Adipocyte (in vitro differentiated cells): ENCODE measurements at regions not wholly inside any gene's neighbourhood (a gene's known extent, or its start where the extent isn't known, plus 50 kb on each side); places are given as distances from the start of the nearest gene placed in this dataset.
"Not testable (repeated sequence)": the region's sequence is repeated elsewhere in the genome, so short reads cannot be mapped to it uniquely, and the experiment has no call there.

Source experiments
- DNase-seq: peaks from one replicate; pipeline ENCODE4 v3.0.0-alpha.2; 2015; ENCODE audit warnings: low read depth
- H3K27me3 ChIP-seq: replicated peaks from 2 replicates; pipeline ENCODE4 v1.7.0; 2013; ENCODE audit warnings: mild to moderate bottlenecking, low read length, moderate library complexity; ENCODE audit not compliant: control insufficient read depth, insufficient read depth
- H3K36me3 ChIP-seq: 2 replicates; pipeline ENCODE4 v1.7.0; 2013; ENCODE audit warnings: low read length, mild to moderate bottlenecking, moderate library complexity; ENCODE audit not compliant: control insufficient read depth, insufficient read depth, severe bottlenecking
- H3K4me1 ChIP-seq: 2 replicates; pipeline ENCODE4 v1.7.0; 2013; ENCODE audit warnings: mild to moderate bottlenecking, low read length, moderate library complexity; ENCODE audit not compliant: control insufficient read depth, insufficient read depth
- H3K4me3 ChIP-seq: 2 replicates; pipeline ENCODE4 v1.7.0; 2013; ENCODE audit warnings: mild to moderate bottlenecking, low read length, moderate library complexity
- H3K9ac ChIP-seq: 2 replicates; pipeline ENCODE4 v1.7.0; 2013; ENCODE audit warnings: mild to moderate bottlenecking, low read length, moderate library complexity
- H3K9me3 ChIP-seq: 2 replicates; pipeline ENCODE4 v1.7.0; 2013; ENCODE audit warnings: mild to moderate bottlenecking, low read length, moderate library complexity; ENCODE audit not compliant: control insufficient read depth

DNA sequence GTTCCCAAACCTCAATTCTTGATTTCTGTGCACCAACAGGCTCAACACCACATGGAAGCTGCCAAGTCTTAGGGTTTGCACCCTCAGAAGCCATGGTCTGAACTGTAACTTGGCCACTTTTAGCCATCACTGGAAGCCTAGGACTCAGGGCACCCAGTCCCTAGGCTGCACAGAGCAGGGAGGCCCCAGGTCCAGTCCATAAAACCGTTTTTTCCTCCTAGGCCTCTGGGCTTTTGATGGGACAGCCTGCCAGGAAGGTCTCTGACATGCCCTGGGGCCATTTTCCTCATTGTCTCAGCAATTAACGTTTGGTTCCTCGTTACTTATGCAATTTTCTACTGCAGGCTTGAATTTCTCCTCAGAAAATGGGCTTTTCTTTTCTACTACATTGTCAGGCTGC, 1259.6 kb downstream of the RAPGEF2 start:
- Histone ChIP-seq H3K9me3 (peaks cover 3% of the 10 kb centered on the region), H3K4me3 (no peak overlapping the region), H3K9ac (no peak overlapping the region), H3K36me3 (no peaks in the 10 kb centered on the region), H3K27me3 (no peaks in the 10 kb centered on the region), H3K4me1 (no peaks in the 10 kb centered on the region)
- DNase-seq: no peak

DNA sequence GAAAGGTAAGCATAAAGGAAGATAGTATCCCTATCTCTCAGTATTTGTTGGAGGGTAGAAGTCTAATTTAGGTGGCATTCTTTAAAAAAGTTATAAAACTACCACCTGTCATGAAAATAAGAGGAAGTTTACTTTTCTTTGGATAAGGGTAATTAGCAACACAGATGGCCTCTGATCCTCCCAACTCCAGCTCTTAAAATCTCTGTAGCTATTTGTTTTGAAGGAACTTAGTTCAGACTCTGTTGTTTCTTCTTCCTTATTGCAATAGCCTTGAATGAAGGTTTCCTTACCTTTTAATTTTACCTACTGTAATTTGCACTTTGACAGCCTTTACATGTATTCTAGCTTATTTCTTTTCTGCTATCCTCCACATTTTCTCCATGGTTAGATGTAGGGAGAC, 1261.3 kb downstream of the RAPGEF2 start:
- no peak overlapping the region for H3K4me3 ChIP-seq
- H3K36me3 ChIP-seq: no peaks in the 10 kb centered on the region
- H3K9me3 ChIP-seq: peaks cover 11% of the 10 kb centered on the region
- no peak for DNase-seq
- H3K9ac ChIP-seq: no peak overlapping the region
- no peaks in the 10 kb centered on the region for H3K27me3 ChIP-seq
- no peaks in the 10 kb centered on the region for H3K4me1 ChIP-seq

DNA sequence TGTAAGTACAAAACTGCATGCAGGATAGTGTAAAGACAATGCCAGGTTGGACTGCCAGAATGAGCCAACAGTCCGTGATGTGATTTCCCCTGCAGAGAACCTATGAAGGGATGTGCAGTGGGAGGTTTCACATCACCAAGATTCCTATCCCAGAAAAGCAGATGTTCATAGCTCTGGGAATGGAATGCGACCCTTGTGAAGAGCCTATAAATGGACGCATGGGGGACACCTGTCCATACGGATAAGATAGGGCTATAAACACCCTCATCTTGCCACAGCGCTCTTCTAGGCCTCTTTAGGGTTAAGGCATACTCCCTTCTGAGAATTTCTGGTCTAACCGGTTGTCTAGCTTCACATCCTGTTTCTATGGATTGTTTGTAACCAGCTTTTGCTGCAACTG, 1261.8 kb downstream of the RAPGEF2 start:
- H3K9ac ChIP-seq, H3K4me3 ChIP-seq, H3K4me1 ChIP-seq, H3K36me3 ChIP-seq, H3K27me3 ChIP-seq, DNase-seq: not testable (repeated sequence)
- peaks cover 11% of the 10 kb centered on the region for H3K9me3 ChIP-seq

DNA sequence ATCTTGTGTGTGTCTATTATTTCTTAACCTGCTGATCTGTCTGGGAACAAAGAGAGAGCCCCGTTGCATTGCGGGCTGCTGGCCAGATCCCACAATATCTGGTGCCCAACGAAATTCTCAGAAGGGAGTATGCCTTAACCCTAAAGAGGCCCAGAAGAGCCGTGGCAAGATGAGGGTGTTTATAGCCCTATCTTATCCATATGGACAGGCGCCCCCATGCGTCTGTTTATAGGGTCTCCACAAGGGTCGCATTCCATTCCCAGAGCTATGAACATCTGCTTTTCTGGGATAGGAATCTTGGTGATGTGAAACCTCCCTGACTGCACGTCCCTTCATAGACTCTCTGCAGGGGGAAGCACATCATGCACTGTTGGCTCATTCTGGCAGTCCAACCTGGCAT, 1262.5 kb downstream of the RAPGEF2 start:
- H3K9me3 ChIP-seq: peaks cover 11% of the 10 kb centered on the region
- H3K9ac ChIP-seq, H3K36me3 ChIP-seq, H3K27me3 ChIP-seq, DNase-seq, H3K4me3 ChIP-seq, H3K4me1 ChIP-seq: not testable (repeated sequence)

DNA sequence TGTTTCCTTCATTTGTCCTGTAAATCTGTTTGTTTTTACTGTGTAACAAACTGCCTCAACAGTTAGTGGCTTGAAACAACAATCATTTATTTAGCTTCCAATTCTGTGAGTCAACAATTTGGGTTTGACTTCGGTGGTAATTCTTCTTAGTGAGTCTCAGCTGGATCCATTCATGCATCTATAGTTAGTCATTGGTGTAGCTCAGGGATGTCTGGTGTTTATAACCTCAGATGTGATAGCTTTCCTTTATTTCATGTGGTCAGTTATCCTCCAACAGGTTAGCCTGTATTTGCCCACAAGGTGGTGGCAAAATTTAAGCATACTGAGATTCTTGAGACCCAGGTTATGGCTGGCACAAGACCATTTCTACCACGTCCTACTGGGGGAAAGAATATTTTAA, 1267.2 kb downstream of the RAPGEF2 start:
- peaks cover 7% of the 10 kb centered on the region for H3K9me3 ChIP-seq
- DNase-seq: no peak
- no peaks in the 10 kb centered on the region for H3K27me3 ChIP-seq
- H3K9ac ChIP-seq: no peak overlapping the region
- H3K36me3 ChIP-seq: no peaks in the 10 kb centered on the region
- no peak overlapping the region for H3K4me3 ChIP-seq
- H3K4me1 ChIP-seq: no peaks in the 10 kb centered on the region

DNA sequence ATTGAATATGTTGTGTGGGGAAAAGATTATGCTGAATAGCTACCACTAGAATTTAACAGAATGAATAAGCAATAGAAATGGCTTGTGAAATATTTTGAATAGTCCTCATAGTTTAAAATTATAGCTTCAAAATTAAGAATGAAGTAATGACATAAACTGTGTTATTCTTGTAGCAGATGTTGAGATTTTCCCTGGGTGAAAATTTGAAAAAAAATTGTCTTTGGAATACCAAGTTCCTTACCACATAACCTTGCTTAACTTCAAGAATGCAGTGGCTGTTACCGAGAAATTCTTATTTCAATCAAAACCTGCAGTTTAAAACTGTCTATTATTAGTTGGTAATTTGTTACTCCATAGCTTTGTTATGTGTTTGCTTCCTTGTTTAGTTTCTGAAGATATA, 1268.6 kb downstream of the RAPGEF2 start:
- Histone ChIP-seq H3K36me3 (no peaks in the 10 kb centered on the region), H3K9me3 (peaks cover 7% of the 10 kb centered on the region), H3K9ac (no peak overlapping the region), H3K27me3 (no peaks in the 10 kb centered on the region), H3K4me3 (no peak overlapping the region), H3K4me1 (no peaks in the 10 kb centered on the region)
- DNase-seq: no peak

DNA sequence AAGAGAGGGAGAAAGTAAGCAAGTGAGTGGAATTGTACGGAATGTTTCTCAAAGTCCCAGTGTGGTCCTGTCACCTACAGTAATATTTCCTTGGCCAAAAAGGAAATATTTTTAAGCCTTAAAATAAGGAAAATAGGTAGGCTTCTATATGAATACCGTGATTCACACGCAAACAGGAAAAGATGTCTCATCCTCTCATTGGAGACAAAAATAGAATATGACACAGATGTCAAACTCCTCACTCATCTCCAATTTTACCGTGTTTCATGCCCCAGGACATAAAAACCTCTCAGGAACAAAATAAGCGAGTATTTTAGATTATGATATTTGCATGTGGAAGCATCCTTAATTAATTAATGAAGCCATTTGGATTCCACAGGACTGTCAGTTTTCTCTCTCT, 1269.5 kb downstream of the RAPGEF2 start:
- no peaks in the 10 kb centered on the region for H3K27me3 ChIP-seq
- no peaks in the 10 kb centered on the region for H3K36me3 ChIP-seq
- H3K4me3 ChIP-seq: no peak overlapping the region
- DNase-seq: no peak
- H3K9ac ChIP-seq: no peak overlapping the region
- H3K9me3 ChIP-seq: peaks cover 7% of the 10 kb centered on the region
- no peaks in the 10 kb centered on the region for H3K4me1 ChIP-seq

DNA sequence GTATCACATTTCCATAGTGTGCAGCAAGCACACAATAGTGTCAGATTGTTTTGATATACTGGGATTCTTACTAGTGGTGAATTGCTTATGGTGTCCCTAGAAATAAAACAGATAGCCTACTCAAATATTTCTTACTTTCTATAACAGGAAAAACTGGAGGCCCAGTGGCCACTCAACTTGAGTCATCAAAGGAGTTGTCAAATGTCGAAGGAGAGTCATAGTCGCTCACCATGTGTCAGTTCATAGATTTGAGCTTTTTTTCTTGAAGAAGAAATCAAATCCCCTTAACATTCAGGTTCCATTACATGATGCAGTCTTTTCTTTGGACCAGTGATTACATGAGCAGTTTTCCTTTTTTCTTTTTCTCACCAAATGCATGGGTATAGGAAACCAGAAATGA, 1271.0 kb downstream of the RAPGEF2 start:
- Histone ChIP-seq H3K36me3 (no peaks in the 10 kb centered on the region), H3K9ac (no peak overlapping the region), H3K27me3 (no peaks in the 10 kb centered on the region), H3K4me1 (no peaks in the 10 kb centered on the region), H3K9me3 (no peaks in the 10 kb centered on the region), H3K4me3 (no peak overlapping the region)
- no peak for DNase-seq

- H3K9ac ChIP-seq: no peak overlapping the region
- H3K9me3 ChIP-seq: no peaks in the 10 kb centered on the region
- no peaks in the 10 kb centered on the region for H3K4me1 ChIP-seq
- no peaks in the 10 kb centered on the region for H3K27me3 ChIP-seq
- H3K4me3 ChIP-seq: no peak overlapping the region
- DNase-seq: no peak
- H3K36me3 ChIP-seq: no peaks in the 10 kb centered on the region
Measured at GRCh38 chr4:160375772-160376452, 1273.0 kb downstream of the RAPGEF2 start.

GRCh38 chr4:160386846-160387245, 1284.0 kb downstream of the RAPGEF2 start:
- Histone ChIP-seq H3K4me1 (no peaks in the 10 kb centered on the region), H3K36me3 (no peaks in the 10 kb centered on the region), H3K9me3 (no peaks in the 10 kb centered on the region), H3K9ac (no peak overlapping the region), H3K27me3 (no peaks in the 10 kb centered on the region), H3K4me3 (no peak overlapping the region)
- DNase-seq: no peak

GRCh38 chr4:160399826-160400225, 1296.9 kb downstream of the RAPGEF2 start:
- H3K27me3 ChIP-seq: no peaks in the 10 kb centered on the region
- no peaks in the 10 kb centered on the region for H3K4me1 ChIP-seq
- H3K36me3 ChIP-seq: no peaks in the 10 kb centered on the region
- no peak for DNase-seq
- H3K4me3 ChIP-seq: no peak overlapping the region
- peaks cover 7% of the 10 kb centered on the region for H3K9me3 ChIP-seq
- H3K9ac ChIP-seq: no peak overlapping the region

DNA sequence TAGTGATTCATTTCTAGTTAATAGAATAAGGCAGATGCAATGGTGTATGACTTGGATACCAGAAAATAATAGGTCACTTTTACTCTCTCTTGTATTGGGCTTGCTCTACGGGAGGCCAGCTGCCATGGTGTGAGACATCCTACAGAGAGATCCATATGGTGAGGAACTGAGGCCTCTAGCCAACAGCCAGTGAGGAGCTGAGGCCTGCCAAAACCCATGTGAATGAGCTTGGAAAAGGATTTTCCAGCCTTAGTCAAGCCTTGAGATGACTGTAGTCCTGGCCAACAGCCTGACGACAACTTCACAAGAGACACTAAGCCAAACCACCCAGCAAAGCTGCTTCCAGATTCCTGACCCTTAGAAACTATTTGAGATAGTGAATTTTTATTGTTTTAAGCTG, 1300.2 kb downstream of the RAPGEF2 start:
- Histone ChIP-seq H3K4me1 (no peaks in the 10 kb centered on the region), H3K9ac (no peak overlapping the region), H3K4me3 (no peak overlapping the region), H3K36me3 (no peaks in the 10 kb centered on the region), H3K9me3 (peaks cover 7% of the 10 kb centered on the region), H3K27me3 (no peaks in the 10 kb centered on the region)
- DNase-seq: no peak
